ENCODE measurements at regions not wholly inside any gene's neighbourhood (a gene's known extent, or its start where the extent isn't known, plus 50 kb on each side); places are given as distances from the start of the nearest gene placed in this dataset.

GRCh38 chr1:224526771-224527170 lies 89.3 kb upstream of the CNIH3 start:
- H3K4me1 ChIP-seq, result no peaks in the 10 kb centered on the region
- H3K9me3 ChIP-seq, result no peaks in the 10 kb centered on the region
- H3K36me3 ChIP-seq, result no peaks in the 10 kb centered on the region
- intact Hi-C loops (cut with DNase I), result loop anchor here in 1 of 2 donors (10.0 kb wide), 1 partner anchor 108 kb away; no protein-coding TSS in a partner anchor
- no peak overlapping the region for H3K4me3 ChIP-seq
- no peaks in the 10 kb centered on the region for H3K27me3 ChIP-seq
- WGBS (ENCODE audit: insufficient coverage, low coverage, low lambda C conversion rate, missing lambda C conversion rate), result 91% methylated on average over 10 of the region's 10 CpGs
- no peak for TF ChIP-seq POLR2A (IDR thresholded peaks at IDR 0.05)
- no peak for TF ChIP-seq CTCF (IDR thresholded peaks at IDR 0.05)
- no peak overlapping the region for H3K27ac ChIP-seq
- ATAC-seq, result no peak
- DNase-seq, result no peak

GRCh38 chr1:224528900-224529299 lies 87.2 kb upstream of the CNIH3 start:
- H3K9me3 ChIP-seq, result no peaks in the 10 kb centered on the region
- peak in 1 of 4 donors; percentile 59 for ATAC-seq
- TF ChIP-seq CTCF (IDR thresholded peaks at IDR 0.05) (no peak), POLR2A (IDR thresholded peaks at IDR 0.05) (no peak)
- no peak overlapping the region for H3K4me3 ChIP-seq
- intact Hi-C loops (cut with DNase I), result loop anchor here in 1 of 2 donors (10.0 kb wide), 1 partner anchor 106 kb away; no protein-coding TSS in a partner anchor
- H3K36me3 ChIP-seq, result no peaks in the 10 kb centered on the region
- H3K27ac ChIP-seq, result no peak overlapping the region
- H3K4me1 ChIP-seq, result no peaks in the 10 kb centered on the region
- DNase-seq, result no peak
- WGBS (ENCODE audit: insufficient coverage, low coverage, low lambda C conversion rate, missing lambda C conversion rate), result 44% methylated on average over 3 of the region's 3 CpGs
- H3K27me3 ChIP-seq, result no peaks in the 10 kb centered on the region

- Histone ChIP-seq H3K36me3 (no peaks in the 10 kb centered on the region), H3K9me3 (no peaks in the 10 kb centered on the region), H3K27me3 (no peaks in the 10 kb centered on the region), H3K4me3 (no peak overlapping the region), H3K27ac (no peak overlapping the region), H3K4me1 (no peaks in the 10 kb centered on the region)
- DNase-seq (no peak), ATAC-seq (no peak)
- 71% methylated on average over 4 of the region's 5 CpGs for WGBS (ENCODE audit: insufficient coverage, low coverage, low lambda C conversion rate, missing lambda C conversion rate)
- TF ChIP-seq POLR2A (IDR thresholded peaks at IDR 0.05) (no peak), CTCF (IDR thresholded peaks at IDR 0.05) (no peak)
- intact Hi-C loops (cut with DNase I), result loop anchor here in 1 of 2 donors (10.0 kb wide), 1 partner anchor 105 kb away; no protein-coding TSS in a partner anchor
Measured at GRCh38 chr1:224529844-224530243, 86.3 kb upstream of the CNIH3 start.

- Histone ChIP-seq H3K27ac (no peak overlapping the region), H3K36me3 (no peaks in the 10 kb centered on the region), H3K4me1 (no peaks in the 10 kb centered on the region), H3K27me3 (no peaks in the 10 kb centered on the region), H3K4me3 (no peak overlapping the region), H3K9me3 (no peaks in the 10 kb centered on the region)
- TF ChIP-seq CTCF (IDR thresholded peaks at IDR 0.05) (no peak), POLR2A (IDR thresholded peaks at IDR 0.05) (no peak)
- WGBS (ENCODE audit: insufficient coverage, low coverage, low lambda C conversion rate, missing lambda C conversion rate), result 49% methylated on average over 5 of the region's 6 CpGs
- intact Hi-C loops (cut with DNase I), result no loop called here
- no peak for ATAC-seq
- DNase-seq, result no peak
Measured at GRCh38 chr1:224533517-224533916, 82.6 kb upstream of the CNIH3 start.

- no peaks in the 10 kb centered on the region for H3K9me3 ChIP-seq
- TF ChIP-seq POLR2A (IDR thresholded peaks at IDR 0.05), result no peak
- TF ChIP-seq CTCF (IDR thresholded peaks at IDR 0.05), result no peak
- ATAC-seq (no peak), DNase-seq (no peak)
- H3K36me3 ChIP-seq, result no peaks in the 10 kb centered on the region
- intact Hi-C loops (cut with DNase I), result no loop called here
- no peak overlapping the region for H3K27ac ChIP-seq
- no peak overlapping the region for H3K4me3 ChIP-seq
- 100% methylated on average over 1 of the region's 3 CpGs for WGBS (ENCODE audit: insufficient coverage, low coverage, low lambda C conversion rate, missing lambda C conversion rate)
- H3K27me3 ChIP-seq, result no peaks in the 10 kb centered on the region
- no peaks in the 10 kb centered on the region for H3K4me1 ChIP-seq
Measured at GRCh38 chr1:224534731-224535130, 81.4 kb upstream of the CNIH3 start.
